ENCODE measurements at regions not wholly inside any gene's neighbourhood (a gene's known extent, or its start where the extent isn't known, plus 50 kb on each side); places are given as distances from the start of the nearest gene placed in this dataset.

- TF ChIP-seq CTCF (conservative IDR thresholded peaks at IDR 0.05; ENCODE audit: low read length) = no peak
- TF ChIP-seq EZH2phosphoT487 (IDR thresholded peaks at IDR 0.05; ENCODE audit: borderline replicate concordance) = no peak
Measured at GRCh38 chr1:58932859-58933598, 149.2 kb upstream of the JUN start.

All from Loucy (cell line).